CD14-positive monocyte (primary cell): ENCODE measurements at regions not wholly inside any gene's neighbourhood (a gene's known extent, or its start where the extent isn't known, plus 50 kb on each side); places are given as distances from the start of the nearest gene placed in this dataset.

ENCODE experiments used
- DNase-seq, 3 donors: peaks; one replicate each; pipeline ENCODE4 v3.0.0-alpha.2; 2011 to 2022
- H2AFZ ChIP-seq: 2 replicates; pipeline ENCODE4 v1.6.0; 2012; ENCODE audit warnings: mild to moderate bottlenecking, low read depth, low read length, inconsistent platforms; ENCODE audit not compliant: insufficient read depth, poor library complexity, severe bottlenecking
- H3K27ac ChIP-seq, 2 donors: 1 replicate in 1 of 2; 2 replicates in 1 of 2; pipeline ENCODE4 v1.5.1; 2012 to 2013; ENCODE audit warnings: low read length in 2 of 2, control low read depth in 1 of 2, inconsistent platforms in 1 of 2, low read depth in 1 of 2, mild to moderate bottlenecking in 1 of 2
- H3K27me3 ChIP-seq, 2 donors: one replicate each; pipeline versions ENCODE4 v1.6.0 to v1.6.1; 2011 to 2013; ENCODE audit warnings: low read length in 2 of 2; ENCODE audit not compliant: control insufficient read depth in 2 of 2, insufficient read depth in 2 of 2
- H3K36me3 ChIP-seq, 2 donors: replicated peaks in 1 of 2; 1 replicate in 1 of 2; 2 replicates in 1 of 2; pipeline versions ENCODE4 v1.5.1 to v1.6.1; 2012 to 2013; ENCODE audit warnings: low read length in 2 of 2, control low read depth in 1 of 2, inconsistent platforms in 1 of 2, mild to moderate bottlenecking in 1 of 2; ENCODE audit not compliant: insufficient read depth in 2 of 2, control insufficient read depth in 1 of 2
- H3K4me1 ChIP-seq, 2 donors: 1 replicate in 1 of 2; 2 replicates in 1 of 2; pipeline versions ENCODE4 v1.5.1 to v1.6.1; 2012 to 2013; ENCODE audit warnings: low read length in 2 of 2, control low read depth in 1 of 2, inconsistent platforms in 1 of 2, mild to moderate bottlenecking in 1 of 2, moderate library complexity in 1 of 2; ENCODE audit not compliant: insufficient read depth in 2 of 2, control insufficient read depth in 1 of 2
- H3K4me2 ChIP-seq: replicated peaks from 2 replicates; pipeline ENCODE3; 2012; ENCODE audit warnings: low read length, moderate library complexity, mild to moderate bottlenecking; ENCODE audit not compliant: poor library complexity, severe bottlenecking; ENCODE audit errors: extremely low read depth
- H3K4me3 ChIP-seq, 3 experiments: fragments of 200-600 bp in 1 of 3; sonication (generic) in 1 of 3; replicated peaks in 1 of 3; 1 replicate in 2 of 3; 2 replicates in 1 of 3; pipeline ENCODE4 v1.5.1; 2011 to 2013; ENCODE audit warnings: low read length in 3 of 3, mild to moderate bottlenecking in 3 of 3, control low read depth in 2 of 3, low read depth in 2 of 3, inconsistent platforms in 1 of 3, moderate library complexity in 1 of 3
- H3K79me2 ChIP-seq: 2 replicates; pipeline ENCODE4 v1.6.0; 2012; ENCODE audit warnings: mild to moderate bottlenecking, control low read depth, inconsistent platforms, low read length, moderate library complexity; ENCODE audit not compliant: insufficient read depth
- H3K9ac ChIP-seq: 2 replicates; pipeline ENCODE4 v1.6.0; 2017; ENCODE audit warnings: low read length, mild to moderate bottlenecking; ENCODE audit not compliant: insufficient read depth, poor library complexity, severe bottlenecking
- H3K9me3 ChIP-seq, 2 donors: replicated peaks in 1 of 2; 1 replicate in 1 of 2; 2 replicates in 1 of 2; pipeline versions ENCODE4 v1.5.1 to v1.6.1; 2012 to 2013; ENCODE audit warnings: low read length in 2 of 2, control low read depth in 1 of 2; ENCODE audit not compliant: control insufficient read depth in 1 of 2, insufficient read depth in 1 of 2
- H4K20me1 ChIP-seq: 2 replicates; pipeline ENCODE4 v1.6.0; 2012; ENCODE audit warnings: mild to moderate bottlenecking, low read length, control low read depth, moderate library complexity; ENCODE audit not compliant: insufficient read depth
- H3K27ac Mint-ChIP-seq, 7 donors: one replicate each; pipeline ENCODE4 v1.8.0; 2020; ENCODE audit warnings: mild to moderate bottlenecking in 7 of 7, mixed read lengths in 7 of 7, moderate library complexity in 6 of 7, inconsistent platforms in 2 of 7
- H3K27me3 Mint-ChIP-seq, 3 donors: one replicate each; pipeline ENCODE4 v1.8.0; 2021 to 2022; ENCODE audit warnings: low read depth in 3 of 3, mild to moderate bottlenecking in 3 of 3, mixed read lengths in 3 of 3, moderate library complexity in 3 of 3, inconsistent platforms in 1 of 3
- H3K36me3 Mint-ChIP-seq, 2 donors: one replicate each; pipeline ENCODE4 v1.8.0; 2020; ENCODE audit warnings: mixed read lengths in 2 of 2, inconsistent platforms in 1 of 2, mild to moderate bottlenecking in 1 of 2
- H3K4me1 Mint-ChIP-seq: one replicate; pipeline ENCODE4 v1.8.0; 2020; ENCODE audit warnings: mild to moderate bottlenecking, mixed read lengths
- H3K4me3 Mint-ChIP-seq, 2 donors: one replicate each; pipeline ENCODE4 v1.8.0; 2020; ENCODE audit warnings: mild to moderate bottlenecking in 2 of 2, mixed read lengths in 2 of 2, moderate library complexity in 1 of 2
- H3K9me3 Mint-ChIP-seq, 7 donors: one replicate each; pipeline ENCODE4 v1.8.0; 2020 to 2022; ENCODE audit warnings: mixed read lengths in 7 of 7, mild to moderate bottlenecking in 6 of 7, moderate library complexity in 6 of 7, inconsistent platforms in 2 of 7
- WGBS: methylation state at CpG from one replicate; pipeline ENCODE4 v1.1.5; 2013; ENCODE audit warnings: missing lambda C conversion rate; ENCODE audit not compliant: insufficient coverage; 5-methylcytosine and 5-hydroxymethylcytosine counted together
- intact Hi-C, 2 donors: fragments of 100-400 bp; cut with micrococcal nuclease; formaldehyde crosslinking; loops; one replicate each; pipeline versions ENCODE4 v1.15.0 to v1.15.1; 2023
- TF ChIP-seq, protein P1 (sequence below): fragments of 200-600 bp; IDR thresholded peaks from one replicate; pipeline ENCODE4 v1.8.0; 2022; ENCODE audit warnings: antibody characterized with exemption, mild to moderate bottlenecking

DNA sequence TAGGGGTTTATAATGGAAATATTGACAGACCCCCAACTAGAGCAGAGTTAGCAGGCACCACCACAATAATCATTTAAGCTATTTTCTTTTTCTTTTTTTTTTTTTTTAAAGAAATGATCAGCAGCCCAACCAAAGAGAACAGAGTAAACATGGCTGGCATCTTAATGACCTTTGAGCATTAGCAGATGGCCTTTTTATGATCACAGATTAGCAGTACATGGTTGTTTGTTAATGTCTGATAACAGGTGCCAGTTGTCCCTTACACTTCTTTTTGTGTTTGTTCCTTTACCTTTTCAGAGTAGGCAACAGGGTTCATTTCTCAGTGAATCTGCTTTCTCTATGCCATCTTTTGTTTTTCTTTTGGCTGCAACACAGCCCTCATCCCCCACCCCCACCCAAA is 747.0 kb downstream of the BCL11A start:
- Histone ChIP-seq H3K4me3 (no peak overlapping the region), H3K27me3 (no peaks in the 10 kb centered on the region), H3K36me3 (no peaks in the 10 kb centered on the region), H3K27ac (no peak overlapping the region), H3K4me2 (no peak overlapping the region), H4K20me1 (no peaks in the 10 kb centered on the region), H3K4me1 (no peaks in the 10 kb centered on the region), H2AFZ (no peak overlapping the region), H3K79me2 (no peaks in the 10 kb centered on the region), H3K9ac (no peak overlapping the region), H3K9me3 (no peaks in the 10 kb centered on the region)
- no peaks in the 10 kb centered on the region for H3K36me3 Mint-ChIP-seq
- no peaks in the 10 kb centered on the region for H3K9me3 Mint-ChIP-seq
- no peak for DNase-seq
- H3K4me3 Mint-ChIP-seq: no peak overlapping the region
- intact Hi-C loops: no loop called here
- no peaks in the 10 kb centered on the region for H3K4me1 Mint-ChIP-seq
- H3K27me3 Mint-ChIP-seq: no peaks in the 10 kb centered on the region
- TF ChIP-seq, protein P1, sequence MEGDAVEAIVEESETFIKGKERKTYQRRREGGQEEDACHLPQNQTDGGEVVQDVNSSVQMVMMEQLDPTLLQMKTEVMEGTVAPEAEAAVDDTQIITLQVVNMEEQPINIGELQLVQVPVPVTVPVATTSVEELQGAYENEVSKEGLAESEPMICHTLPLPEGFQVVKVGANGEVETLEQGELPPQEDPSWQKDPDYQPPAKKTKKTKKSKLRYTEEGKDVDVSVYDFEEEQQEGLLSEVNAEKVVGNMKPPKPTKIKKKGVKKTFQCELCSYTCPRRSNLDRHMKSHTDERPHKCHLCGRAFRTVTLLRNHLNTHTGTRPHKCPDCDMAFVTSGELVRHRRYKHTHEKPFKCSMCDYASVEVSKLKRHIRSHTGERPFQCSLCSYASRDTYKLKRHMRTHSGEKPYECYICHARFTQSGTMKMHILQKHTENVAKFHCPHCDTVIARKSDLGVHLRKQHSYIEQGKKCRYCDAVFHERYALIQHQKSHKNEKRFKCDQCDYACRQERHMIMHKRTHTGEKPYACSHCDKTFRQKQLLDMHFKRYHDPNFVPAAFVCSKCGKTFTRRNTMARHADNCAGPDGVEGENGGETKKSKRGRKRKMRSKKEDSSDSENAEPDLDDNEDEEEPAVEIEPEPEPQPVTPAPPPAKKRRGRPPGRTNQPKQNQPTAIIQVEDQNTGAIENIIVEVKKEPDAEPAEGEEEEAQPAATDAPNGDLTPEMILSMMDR: no peak
- no peak overlapping the region for H3K27ac Mint-ChIP-seq

DNA sequence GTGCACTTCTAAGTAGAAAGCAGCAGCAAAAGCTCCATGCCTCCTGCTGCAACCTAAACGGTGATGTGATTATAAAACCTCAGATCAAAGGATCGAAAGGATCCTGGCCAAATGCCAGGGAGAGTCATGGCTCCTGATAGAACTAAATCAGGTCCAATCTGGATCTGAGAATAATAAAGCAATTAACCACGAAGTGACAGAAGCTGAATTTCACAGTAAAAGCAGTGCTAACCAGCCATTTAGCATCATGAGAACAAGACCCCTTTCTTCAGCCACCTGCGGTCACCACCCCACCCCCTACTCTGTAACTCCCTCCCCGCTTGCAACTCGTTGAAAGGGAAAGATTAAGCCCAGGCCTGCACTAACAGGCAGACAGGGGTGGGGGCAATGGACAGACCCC is 748.7 kb downstream of the BCL11A start:
- no peaks in the 10 kb centered on the region for H3K79me2 ChIP-seq
- TF ChIP-seq, protein P1: no peak
- Mint-ChIP-seq H3K4me1 (no peaks in the 10 kb centered on the region), H3K27ac (no peak overlapping the region), H3K27me3 (no peaks in the 10 kb centered on the region), H3K36me3 (no peaks in the 10 kb centered on the region), H3K4me3 (no peak overlapping the region), H3K9me3 (no peaks in the 10 kb centered on the region)
- 97% methylated on average over 4 of the region's 6 CpGs for WGBS
- no peak overlapping the region for H2AFZ ChIP-seq
- no peak overlapping the region for H3K9ac ChIP-seq
- H3K9me3 ChIP-seq: no peaks in the 10 kb centered on the region
- no peaks in the 10 kb centered on the region for H3K36me3 ChIP-seq
- intact Hi-C loops: no loop called here
- no peaks in the 10 kb centered on the region for H4K20me1 ChIP-seq
- no peaks in the 10 kb centered on the region for H3K4me1 ChIP-seq
- H3K4me2 ChIP-seq: no peak overlapping the region
- no peak for DNase-seq
- H3K27me3 ChIP-seq: no peaks in the 10 kb centered on the region
- no peak overlapping the region for H3K4me3 ChIP-seq
- no peak overlapping the region for H3K27ac ChIP-seq
